HG03565 (cell line): ENCODE measurements at regions not wholly inside any gene's neighbourhood (a gene's known extent, or its start where the extent isn't known, plus 50 kb on each side); places are given as distances from the start of the nearest gene placed in this dataset.
"Not testable (repeated sequence)": the region's sequence is repeated elsewhere in the genome, so short reads cannot be mapped to it uniquely, and the experiment has no call there.

Experiments used
- ATAC-seq: cut with Tn5 transposase; IDR thresholded peaks from one replicate; pipeline ENCODE4 v1.9.1; 2021; ENCODE audit warnings: mild to moderate bottlenecking, moderate library complexity; ENCODE audit not compliant: unreplicated experiment

GRCh38 chrX:124680287-124680686 lies 333.9 kb downstream of the SH2D1A start:
- no peak for ATAC-seq

- no peak for ATAC-seq
Measured at GRCh38 chrX:124690495-124690894, 344.1 kb downstream of the SH2D1A start.

DNA sequence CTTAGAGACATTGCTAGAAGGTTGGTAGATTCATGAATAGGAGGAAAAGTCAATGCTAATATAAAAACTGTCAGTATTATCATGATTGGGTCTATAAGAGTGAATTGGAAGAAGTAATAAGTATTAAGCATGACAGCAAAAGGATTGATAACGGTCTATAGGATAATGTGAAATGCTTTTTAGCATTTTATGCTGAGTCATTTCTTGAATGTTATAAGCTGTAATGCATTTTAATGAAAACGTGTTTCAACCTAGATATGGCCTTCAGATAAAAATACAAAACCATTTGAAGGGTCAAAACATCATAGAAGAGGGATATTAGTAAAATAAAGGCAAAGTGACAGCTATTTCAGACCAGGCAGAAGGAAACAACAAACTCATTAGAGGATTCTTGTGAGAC lies 353.5 kb downstream of the SH2D1A start:
- ATAC-seq, result no peak

DNA sequence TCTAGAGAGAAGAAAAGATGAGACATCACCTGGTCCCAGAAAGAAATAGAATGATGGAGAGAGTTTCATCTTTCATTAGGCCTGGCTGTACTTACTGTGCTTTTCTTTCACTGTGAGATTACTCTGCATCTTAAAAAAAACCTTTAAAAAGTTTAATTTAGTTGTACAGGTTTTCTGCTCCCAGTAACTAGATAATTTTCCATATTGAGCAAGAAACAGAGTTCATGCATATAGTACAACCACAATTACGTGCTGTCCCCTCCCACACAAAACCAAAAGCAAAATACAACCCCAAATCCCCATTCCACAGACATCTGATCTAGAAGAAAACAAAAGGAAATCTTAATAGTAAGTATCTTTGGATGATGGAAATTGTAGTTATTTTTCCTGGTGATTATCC lies 371.2 kb downstream of the SH2D1A start:
- no peak for ATAC-seq

GRCh38 chrX:124719060-124719459 lies 372.7 kb downstream of the SH2D1A start:
- no peak for ATAC-seq

DNA sequence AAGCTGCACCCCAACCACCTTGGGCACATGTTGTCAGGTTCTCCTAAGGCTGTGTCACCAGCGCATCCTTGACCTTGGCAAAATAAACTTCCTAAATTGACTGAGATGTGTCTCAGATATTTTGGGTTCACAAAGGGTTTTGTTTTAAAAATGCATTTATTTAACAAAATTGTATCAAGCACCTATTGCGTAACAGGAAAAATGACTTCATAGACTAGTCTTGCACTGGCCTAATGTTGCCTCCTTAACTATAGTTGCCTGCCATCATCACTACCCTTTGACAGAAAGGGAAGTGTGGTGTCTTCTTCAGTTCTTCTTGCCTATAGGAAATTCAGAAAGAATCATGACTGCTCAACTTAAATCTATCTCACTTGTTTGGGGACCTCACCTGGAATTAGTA lies 374.2 kb downstream of the SH2D1A start:
- no peak for ATAC-seq

DNA sequence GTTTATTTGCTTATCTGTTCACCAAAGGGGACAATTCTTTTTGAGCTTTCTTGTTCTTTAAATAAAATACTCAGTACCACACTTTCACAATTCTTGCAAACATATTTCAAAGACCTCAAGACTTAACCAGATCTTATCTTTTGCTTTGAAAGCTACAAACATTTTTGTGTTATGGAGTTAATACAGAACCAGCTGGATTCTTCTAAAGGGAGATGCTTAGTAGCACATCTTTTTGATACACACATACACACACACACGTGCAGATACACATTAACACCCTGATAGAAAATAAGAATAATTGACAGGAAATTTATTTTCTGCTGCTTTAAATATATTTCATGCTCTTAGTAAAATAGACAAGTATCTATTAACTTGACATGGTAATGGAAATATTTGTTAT lies 379.1 kb downstream of the SH2D1A start:
- no peak for ATAC-seq

- no peak for ATAC-seq
Measured at GRCh38 chrX:124726292-124726691, 379.9 kb downstream of the SH2D1A start.

DNA sequence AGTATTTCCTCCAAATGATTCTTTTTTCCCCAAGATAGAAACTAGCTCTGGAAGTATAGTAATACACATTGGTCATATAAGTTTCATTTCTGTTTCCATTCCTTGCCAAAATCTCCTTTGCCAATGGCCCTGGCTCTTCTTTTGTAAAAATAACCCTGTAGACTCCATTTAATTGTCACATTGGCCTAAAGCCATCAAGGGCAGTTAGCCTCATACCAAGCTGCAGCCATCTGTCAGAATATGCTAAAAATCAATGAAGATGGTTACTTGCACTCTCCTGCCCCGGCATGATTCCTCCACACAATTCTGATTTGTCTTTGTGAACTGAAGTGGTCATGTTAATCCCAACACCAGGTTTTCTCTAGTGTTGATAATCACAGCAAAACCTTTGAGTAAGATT lies 380.5 kb downstream of the SH2D1A start:
- ATAC-seq, result no peak

- no peak for ATAC-seq
Measured at GRCh38 chrX:124736553-124737270, 390.3 kb downstream of the SH2D1A start.

GRCh38 chrX:124737771-124738170 lies 391.4 kb downstream of the SH2D1A start:
- ATAC-seq, result no peak

- no peak for ATAC-seq
Measured at GRCh38 chrX:124747295-124747694, 400.9 kb downstream of the SH2D1A start.

DNA sequence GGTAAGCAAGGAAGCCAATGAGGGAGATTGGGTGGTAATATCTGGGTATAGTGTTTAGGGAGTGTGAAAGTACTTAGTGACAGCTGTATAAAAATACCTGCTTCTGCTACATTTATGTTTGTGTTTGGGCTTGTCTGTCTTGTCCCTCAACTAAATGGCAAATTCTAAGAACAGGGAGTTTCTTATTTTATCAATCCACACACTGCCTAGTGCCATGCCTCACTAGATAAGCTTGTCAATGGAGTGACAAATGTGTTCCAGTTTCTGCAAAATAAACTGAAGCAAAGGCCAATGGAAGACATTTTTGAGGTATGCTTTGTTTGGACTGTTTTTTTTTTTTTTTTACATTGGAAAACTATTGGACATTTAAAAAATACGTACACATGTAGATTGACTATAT lies 418.0 kb downstream of the SH2D1A start:
- ATAC-seq, result no peak

DNA sequence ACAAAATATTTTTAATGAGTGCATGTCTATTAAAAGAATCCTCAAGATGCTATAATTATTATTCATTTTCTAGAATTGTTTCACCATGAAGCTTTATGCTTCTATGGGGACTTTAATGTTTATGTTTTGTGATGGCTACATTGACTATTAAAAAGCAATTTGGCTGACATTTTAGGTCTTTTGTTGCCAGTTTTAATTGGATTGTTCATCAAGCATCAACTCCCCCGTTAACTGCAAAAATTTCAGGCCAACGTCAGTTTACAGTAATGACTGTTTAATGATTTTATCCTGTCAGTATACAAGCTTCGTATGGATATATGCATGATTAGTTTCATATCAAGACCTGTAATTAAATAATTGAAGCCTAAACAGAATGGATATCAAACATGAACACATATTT lies 422.8 kb downstream of the SH2D1A start:
- no peak for ATAC-seq

GRCh38 chrX:124771292-124771691 lies 424.9 kb downstream of the SH2D1A start:
- no peak for ATAC-seq

DNA sequence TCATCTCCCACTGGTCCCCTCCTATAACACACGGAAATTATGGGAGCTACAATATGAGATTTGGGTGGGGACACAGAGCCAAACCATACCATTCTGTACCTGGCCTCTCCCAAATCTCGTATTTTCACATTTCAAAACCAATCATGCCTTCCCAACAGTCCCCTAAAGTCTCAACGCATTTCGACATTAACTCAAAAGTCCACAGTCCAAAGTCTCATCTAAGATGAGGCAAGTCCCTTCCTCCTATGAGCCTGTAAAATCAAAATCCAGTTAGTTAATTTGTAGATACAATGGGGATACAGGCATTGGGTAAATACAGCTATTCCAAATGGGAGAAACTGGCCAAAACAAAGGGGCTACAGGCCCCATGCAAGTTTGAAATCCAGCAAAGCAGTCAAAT lies 441.9 kb downstream of the SH2D1A start:
- ATAC-seq, result not testable (repeated sequence)

GRCh38 chrX:124789874-124790273 lies 443.5 kb downstream of the SH2D1A start:
- ATAC-seq, result not testable (repeated sequence)

- no peak for ATAC-seq
Measured at GRCh38 chrX:124791492-124792095, 445.2 kb downstream of the SH2D1A start.

DNA sequence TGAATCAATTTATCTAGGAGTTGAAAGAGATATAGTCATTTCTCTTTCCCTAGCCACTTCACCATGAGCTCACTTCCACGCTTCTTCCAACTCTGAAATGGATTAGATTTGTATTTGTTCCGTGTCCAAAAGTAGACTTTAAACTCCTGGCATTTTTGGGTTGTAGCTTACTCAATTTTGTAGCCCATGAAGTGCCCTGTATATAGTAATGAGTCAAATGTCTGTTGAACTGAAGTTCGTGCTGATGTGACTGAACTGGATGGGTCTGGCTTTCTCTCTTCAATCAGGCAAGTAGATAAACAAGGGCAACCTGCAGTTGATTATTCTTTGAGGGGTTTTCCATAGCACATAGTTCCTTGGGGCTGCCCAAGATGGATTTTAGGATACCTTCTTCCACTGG lies 450.6 kb downstream of the SH2D1A start:
- ATAC-seq, result no peak

GRCh38 chrX:124804962-124805361 lies 458.6 kb downstream of the SH2D1A start:
- ATAC-seq, result no peak

- ATAC-seq, result no peak
Measured at GRCh38 chrX:124805486-124805885, 459.1 kb downstream of the SH2D1A start.

DNA sequence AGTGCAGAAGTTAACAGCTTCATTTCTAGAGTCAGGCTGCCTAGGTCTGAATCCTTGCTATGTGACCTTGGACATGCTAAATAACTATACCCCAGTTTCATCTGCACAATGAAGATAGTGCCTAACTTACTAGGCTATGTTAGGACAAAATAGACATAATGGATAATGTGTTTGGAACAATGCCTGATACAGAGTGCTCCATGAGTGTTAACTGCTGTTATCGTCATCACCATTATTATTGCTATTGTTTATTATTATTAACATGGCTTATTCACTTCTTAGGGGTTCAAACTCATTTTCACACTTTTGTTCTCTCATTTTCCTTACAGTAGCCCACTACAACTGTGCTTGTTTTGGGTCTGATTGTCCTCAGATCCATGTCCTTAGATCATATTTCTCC lies 467.7 kb downstream of the SH2D1A start:
- no peak for ATAC-seq

- ATAC-seq, result no peak
Measured at GRCh38 chrX:124818033-124818432, 471.7 kb downstream of the SH2D1A start.
